ENCODE measurements at regions not wholly inside any gene's neighbourhood (a gene's known extent, or its start where the extent isn't known, plus 50 kb on each side); places are given as distances from the start of the nearest gene placed in this dataset.

- H3K27me3 Mint-ChIP-seq (ENCODE audit: unreplicated experiment) = no peaks in the 10 kb centered on the region
- H3K36me3 Mint-ChIP-seq (ENCODE audit: unreplicated experiment) = no peaks in the 10 kb centered on the region
- H3K4me1 Mint-ChIP-seq (ENCODE audit: unreplicated experiment) = no peaks in the 10 kb centered on the region
- DNase-seq (ENCODE audit: extremely low spot score, unreplicated experiment) = no peak
- TF ChIP-seq, protein P1, sequence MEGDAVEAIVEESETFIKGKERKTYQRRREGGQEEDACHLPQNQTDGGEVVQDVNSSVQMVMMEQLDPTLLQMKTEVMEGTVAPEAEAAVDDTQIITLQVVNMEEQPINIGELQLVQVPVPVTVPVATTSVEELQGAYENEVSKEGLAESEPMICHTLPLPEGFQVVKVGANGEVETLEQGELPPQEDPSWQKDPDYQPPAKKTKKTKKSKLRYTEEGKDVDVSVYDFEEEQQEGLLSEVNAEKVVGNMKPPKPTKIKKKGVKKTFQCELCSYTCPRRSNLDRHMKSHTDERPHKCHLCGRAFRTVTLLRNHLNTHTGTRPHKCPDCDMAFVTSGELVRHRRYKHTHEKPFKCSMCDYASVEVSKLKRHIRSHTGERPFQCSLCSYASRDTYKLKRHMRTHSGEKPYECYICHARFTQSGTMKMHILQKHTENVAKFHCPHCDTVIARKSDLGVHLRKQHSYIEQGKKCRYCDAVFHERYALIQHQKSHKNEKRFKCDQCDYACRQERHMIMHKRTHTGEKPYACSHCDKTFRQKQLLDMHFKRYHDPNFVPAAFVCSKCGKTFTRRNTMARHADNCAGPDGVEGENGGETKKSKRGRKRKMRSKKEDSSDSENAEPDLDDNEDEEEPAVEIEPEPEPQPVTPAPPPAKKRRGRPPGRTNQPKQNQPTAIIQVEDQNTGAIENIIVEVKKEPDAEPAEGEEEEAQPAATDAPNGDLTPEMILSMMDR (IDR thresholded peaks at IDR 0.05) = no peak
- H3K4me3 Mint-ChIP-seq (ENCODE audit: unreplicated experiment) = no peak overlapping the region
- H3K9me3 Mint-ChIP-seq (ENCODE audit: unreplicated experiment) = no peaks in the 10 kb centered on the region
- no peak overlapping the region for H3K27ac Mint-ChIP-seq (ENCODE audit: unreplicated experiment)
Measured at GRCh38 chr4:138409670-138410069, 167.5 kb upstream of the SLC7A11 start.

DNA sequence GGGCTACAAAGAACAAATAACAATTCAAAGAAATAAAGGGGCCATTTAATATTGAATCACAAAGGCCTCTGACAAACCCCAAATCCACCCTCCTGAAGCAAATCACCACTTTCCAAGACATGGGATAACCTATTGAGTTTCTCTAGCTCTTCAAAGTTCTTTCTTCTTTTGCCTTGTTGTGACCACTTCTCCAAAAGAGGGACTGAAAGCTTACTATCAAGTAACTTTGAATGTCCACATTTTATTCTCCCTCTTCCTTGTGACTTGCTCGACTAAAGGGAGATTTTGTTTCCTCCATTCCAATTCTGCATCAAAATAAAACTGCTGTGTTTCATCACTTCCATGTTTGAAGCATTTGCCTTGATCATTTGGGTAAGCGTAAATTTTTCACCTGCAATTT lies 166.6 kb upstream of the SLC7A11 start:
- Mint-ChIP-seq H3K36me3 (ENCODE audit: unreplicated experiment) (no peaks in the 10 kb centered on the region), H3K9me3 (ENCODE audit: unreplicated experiment) (no peaks in the 10 kb centered on the region), H3K27me3 (ENCODE audit: unreplicated experiment) (no peaks in the 10 kb centered on the region), H3K27ac (ENCODE audit: unreplicated experiment) (no peak overlapping the region), H3K4me1 (ENCODE audit: unreplicated experiment) (no peaks in the 10 kb centered on the region), H3K4me3 (ENCODE audit: unreplicated experiment) (no peak overlapping the region)
- TF ChIP-seq, protein P1 (IDR thresholded peaks at IDR 0.05) = no peak
- DNase-seq (ENCODE audit: extremely low spot score, unreplicated experiment) = no peak

DNA sequence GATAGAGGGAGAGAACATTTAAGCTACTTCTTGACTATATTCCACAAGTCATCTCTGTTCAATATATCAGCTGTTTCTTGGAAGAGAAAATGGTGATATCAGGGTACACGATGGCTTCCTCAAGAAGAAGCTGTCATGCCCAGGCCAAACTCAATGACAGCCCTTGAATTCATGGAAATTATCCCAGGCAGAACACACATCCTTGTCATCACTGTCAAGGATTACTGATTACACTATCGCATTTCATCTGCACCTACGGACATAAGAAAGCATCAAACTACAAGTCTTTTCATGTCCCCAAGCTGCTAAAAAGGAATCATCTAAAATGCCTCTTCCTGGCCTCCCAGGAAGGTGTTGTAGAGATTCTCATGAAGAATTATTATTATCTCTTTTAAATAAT lies 165.2 kb upstream of the SLC7A11 start:
- no peak overlapping the region for H3K4me3 Mint-ChIP-seq (ENCODE audit: unreplicated experiment)
- H3K27ac Mint-ChIP-seq (ENCODE audit: unreplicated experiment) = no peak overlapping the region
- no peaks in the 10 kb centered on the region for H3K4me1 Mint-ChIP-seq (ENCODE audit: unreplicated experiment)
- H3K36me3 Mint-ChIP-seq (ENCODE audit: unreplicated experiment) = no peaks in the 10 kb centered on the region
- H3K9me3 Mint-ChIP-seq (ENCODE audit: unreplicated experiment) = no peaks in the 10 kb centered on the region
- TF ChIP-seq, protein P1 (IDR thresholded peaks at IDR 0.05) = no peak
- no peaks in the 10 kb centered on the region for H3K27me3 Mint-ChIP-seq (ENCODE audit: unreplicated experiment)
- no peak for DNase-seq (ENCODE audit: extremely low spot score, unreplicated experiment)

GRCh38 chr4:138406876-138407275 lies 164.7 kb upstream of the SLC7A11 start:
- H3K4me3 Mint-ChIP-seq (ENCODE audit: unreplicated experiment) = no peak overlapping the region
- H3K27ac Mint-ChIP-seq (ENCODE audit: unreplicated experiment) = no peak overlapping the region
- no peaks in the 10 kb centered on the region for H3K9me3 Mint-ChIP-seq (ENCODE audit: unreplicated experiment)
- H3K36me3 Mint-ChIP-seq (ENCODE audit: unreplicated experiment) = no peaks in the 10 kb centered on the region
- TF ChIP-seq, protein P1 (IDR thresholded peaks at IDR 0.05) = no peak
- H3K27me3 Mint-ChIP-seq (ENCODE audit: unreplicated experiment) = no peaks in the 10 kb centered on the region
- H3K4me1 Mint-ChIP-seq (ENCODE audit: unreplicated experiment) = no peaks in the 10 kb centered on the region
- no peak for DNase-seq (ENCODE audit: extremely low spot score, unreplicated experiment)

GRCh38 chr4:138405934-138406567 lies 163.9 kb upstream of the SLC7A11 start:
- Mint-ChIP-seq H3K27me3 (ENCODE audit: unreplicated experiment) (no peaks in the 10 kb centered on the region), H3K36me3 (ENCODE audit: unreplicated experiment) (no peaks in the 10 kb centered on the region), H3K27ac (ENCODE audit: unreplicated experiment) (no peak overlapping the region), H3K9me3 (ENCODE audit: unreplicated experiment) (no peaks in the 10 kb centered on the region), H3K4me1 (ENCODE audit: unreplicated experiment) (peaks cover 6% of the 10 kb centered on the region), H3K4me3 (ENCODE audit: unreplicated experiment) (no peak overlapping the region)
- TF ChIP-seq, protein P1 (IDR thresholded peaks at IDR 0.05) = no peak
- no peak for DNase-seq (ENCODE audit: extremely low spot score, unreplicated experiment)
